ENCODE measurements at regions not wholly inside any gene's neighbourhood (a gene's known extent, or its start where the extent isn't known, plus 50 kb on each side); places are given as distances from the start of the nearest gene placed in this dataset.

GRCh38 chr15:95429345-95429744, 901.2 kb upstream of the NR2F2 start:
- Histone ChIP-seq H2BK5ac (ENCODE audit: low read length) (no peak overlapping the region), H4K5ac (ENCODE audit: low read length) (no peak overlapping the region), H2BK120ac (ENCODE audit: low read depth, low read length) (no peak overlapping the region), H2AK5ac (ENCODE audit: low read length) (no peak overlapping the region), H3K56ac (ENCODE audit: low read length) (no peak overlapping the region), H3K4ac (ENCODE audit: low read depth, low read length) (no peak overlapping the region), H3K4me1 (ENCODE audit: control insufficient read depth, low read depth, low read length) (no peaks in the 10 kb centered on the region), H3K23ac (ENCODE audit: low read length) (no peak overlapping the region), H3K9ac (ENCODE audit: low read length) (no peak overlapping the region), H3K79me2 (ENCODE audit: control insufficient read depth, insufficient read depth, low read length) (no peaks in the 10 kb centered on the region), H4K8ac (ENCODE audit: low read depth, low read length) (no peak overlapping the region), H3K27ac (ENCODE audit: low read depth, low read length) (no peak overlapping the region), H3K4me2 (ENCODE audit: low read length) (no peak overlapping the region), H3K36me3 (ENCODE audit: control insufficient read depth, insufficient read depth, low read length) (no peaks in the 10 kb centered on the region), H3K27me3 (ENCODE audit: insufficient read depth, low read length, poor library complexity) (no peaks in the 10 kb centered on the region), H3K4me3 (ENCODE audit: low read length) (no peak overlapping the region), H3K18ac (ENCODE audit: low read length) (no peak overlapping the region), H3K79me1 (ENCODE audit: low read length) (no peaks in the 10 kb centered on the region), H2BK15ac (replicated peaks; ENCODE audit: low read depth) (no peak overlapping the region)
- peak; percentile 62 for DNase-seq
- no CpG with 5 or more reads among the region's 4 CpGs for WGBS (ENCODE audit: extremely low coverage, insufficient coverage, low lambda C conversion rate)

DNA sequence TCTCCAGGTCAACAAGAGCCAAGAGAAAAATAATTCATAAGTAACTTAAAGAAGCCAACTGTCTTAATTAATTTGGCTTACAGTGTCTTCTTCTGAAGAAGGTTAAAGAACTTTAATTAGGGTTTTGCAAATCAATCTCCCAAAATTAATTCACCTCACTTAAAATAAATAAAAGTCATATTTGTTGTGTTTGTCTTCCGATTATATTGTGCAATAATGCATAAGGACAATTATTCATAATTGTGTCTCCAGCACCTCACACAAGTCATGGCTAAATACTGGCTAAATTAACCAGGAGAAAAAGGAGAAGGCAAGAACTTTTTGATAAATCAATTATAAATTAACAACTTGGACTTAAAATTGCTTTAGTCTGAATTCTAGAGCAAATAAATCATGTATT, 899.0 kb upstream of the NR2F2 start:
- DNase-seq = no peak
- H2BK15ac ChIP-seq (replicated peaks; ENCODE audit: low read depth) = no peak overlapping the region
- H3K27ac ChIP-seq (ENCODE audit: low read depth, low read length) = no peak overlapping the region
- H2AK5ac ChIP-seq (ENCODE audit: low read length) = no peak overlapping the region
- no peaks in the 10 kb centered on the region for H3K79me1 ChIP-seq (ENCODE audit: low read length)
- H4K8ac ChIP-seq (ENCODE audit: low read depth, low read length) = no peak overlapping the region
- no peak overlapping the region for H3K18ac ChIP-seq (ENCODE audit: low read length)
- no peak overlapping the region for H3K9ac ChIP-seq (ENCODE audit: low read length)
- H3K27me3 ChIP-seq (ENCODE audit: insufficient read depth, low read length, poor library complexity) = no peaks in the 10 kb centered on the region
- H3K4me2 ChIP-seq (ENCODE audit: low read length) = no peak overlapping the region
- no peak overlapping the region for H2BK120ac ChIP-seq (ENCODE audit: low read depth, low read length)
- no CpG with 5 or more reads among the region's 1 CpG for WGBS (ENCODE audit: extremely low coverage, insufficient coverage, low lambda C conversion rate)
- no peak overlapping the region for H2BK5ac ChIP-seq (ENCODE audit: low read length)
- H3K4me1 ChIP-seq (ENCODE audit: control insufficient read depth, low read depth, low read length) = no peaks in the 10 kb centered on the region
- H3K56ac ChIP-seq (ENCODE audit: low read length) = no peak overlapping the region
- no peaks in the 10 kb centered on the region for H3K36me3 ChIP-seq (ENCODE audit: control insufficient read depth, insufficient read depth, low read length)
- no peak overlapping the region for H3K23ac ChIP-seq (ENCODE audit: low read length)
- no peak overlapping the region for H3K4ac ChIP-seq (ENCODE audit: low read depth, low read length)
- H4K5ac ChIP-seq (ENCODE audit: low read length) = no peak overlapping the region
- no peak overlapping the region for H3K4me3 ChIP-seq (ENCODE audit: low read length)
- no peaks in the 10 kb centered on the region for H3K79me2 ChIP-seq (ENCODE audit: control insufficient read depth, insufficient read depth, low read length)

GRCh38 chr15:95432878-95433405, 897.6 kb upstream of the NR2F2 start:
- Histone ChIP-seq H3K4me2 (ENCODE audit: low read length) (no peak overlapping the region), H3K36me3 (ENCODE audit: control insufficient read depth, insufficient read depth, low read length) (no peaks in the 10 kb centered on the region), H4K8ac (ENCODE audit: low read depth, low read length) (no peak overlapping the region), H3K23ac (ENCODE audit: low read length) (no peak overlapping the region), H2BK5ac (ENCODE audit: low read length) (no peak overlapping the region), H3K27me3 (ENCODE audit: insufficient read depth, low read length, poor library complexity) (no peaks in the 10 kb centered on the region), H2BK120ac (ENCODE audit: low read depth, low read length) (no peak overlapping the region), H3K18ac (ENCODE audit: low read length) (no peak overlapping the region), H4K5ac (ENCODE audit: low read length) (no peak overlapping the region), H3K79me1 (ENCODE audit: low read length) (no peaks in the 10 kb centered on the region), H3K4me1 (ENCODE audit: control insufficient read depth, low read depth, low read length) (no peaks in the 10 kb centered on the region), H3K56ac (ENCODE audit: low read length) (no peak overlapping the region), H3K79me2 (ENCODE audit: control insufficient read depth, insufficient read depth, low read length) (no peaks in the 10 kb centered on the region), H3K9ac (ENCODE audit: low read length) (no peak overlapping the region), H3K4me3 (ENCODE audit: low read length) (no peak overlapping the region), H2AK5ac (ENCODE audit: low read length) (no peak overlapping the region), H2BK15ac (replicated peaks; ENCODE audit: low read depth) (no peak overlapping the region), H3K4ac (ENCODE audit: low read depth, low read length) (no peak overlapping the region), H3K27ac (ENCODE audit: low read depth, low read length) (no peak overlapping the region)
- no peak for DNase-seq
- WGBS (ENCODE audit: extremely low coverage, insufficient coverage, low lambda C conversion rate) = no CpG with 5 or more reads among the region's 2 CpGs

DNA sequence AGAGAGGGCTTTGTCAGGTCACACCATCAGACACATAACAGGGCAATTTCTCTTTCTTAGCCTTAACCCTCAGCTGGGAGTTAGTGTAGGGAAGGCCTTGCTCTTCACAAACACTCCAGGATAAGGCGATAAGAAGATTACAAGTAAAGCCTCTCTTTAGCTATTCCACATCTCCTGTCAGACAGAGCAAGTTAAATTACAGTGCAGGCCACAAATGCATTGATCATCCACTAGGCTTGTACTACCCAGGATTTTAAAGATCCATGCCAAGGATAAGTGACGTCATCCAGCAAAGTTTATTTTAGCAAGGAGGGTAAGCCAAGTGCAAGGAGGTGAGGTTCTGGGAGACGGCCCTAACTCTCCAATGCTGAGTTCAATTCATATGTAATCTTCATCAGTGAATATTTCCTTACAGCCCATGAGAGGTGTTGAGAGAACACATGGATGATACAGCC, 890.6 kb upstream of the NR2F2 start:
- Histone ChIP-seq H3K79me2 (ENCODE audit: control insufficient read depth, insufficient read depth, low read length) (no peaks in the 10 kb centered on the region), H3K27me3 (ENCODE audit: insufficient read depth, low read length, poor library complexity) (no peaks in the 10 kb centered on the region), H3K23ac (ENCODE audit: low read length) (no peak overlapping the region), H2BK15ac (replicated peaks; ENCODE audit: low read depth) (no peak overlapping the region), H3K4me1 (ENCODE audit: control insufficient read depth, low read depth, low read length) (no peaks in the 10 kb centered on the region), H3K27ac (ENCODE audit: low read depth, low read length) (no peak overlapping the region), H3K4me2 (ENCODE audit: low read length) (no peak overlapping the region), H2AK5ac (ENCODE audit: low read length) (no peak overlapping the region), H3K4ac (ENCODE audit: low read depth, low read length) (no peak overlapping the region), H2BK5ac (ENCODE audit: low read length) (no peak overlapping the region), H3K79me1 (ENCODE audit: low read length) (no peaks in the 10 kb centered on the region), H3K56ac (ENCODE audit: low read length) (no peak overlapping the region), H4K5ac (ENCODE audit: low read length) (no peak overlapping the region), H3K9ac (ENCODE audit: low read length) (no peak overlapping the region), H2BK120ac (ENCODE audit: low read depth, low read length) (no peak overlapping the region), H3K36me3 (ENCODE audit: control insufficient read depth, insufficient read depth, low read length) (no peaks in the 10 kb centered on the region), H3K4me3 (ENCODE audit: low read length) (no peak overlapping the region), H3K18ac (ENCODE audit: low read length) (no peak overlapping the region), H4K8ac (ENCODE audit: low read depth, low read length) (no peak overlapping the region)
- DNase-seq = peak; percentile 91
- WGBS (ENCODE audit: extremely low coverage, insufficient coverage, low lambda C conversion rate) = no CpG with 5 or more reads among the region's 3 CpGs

DNA sequence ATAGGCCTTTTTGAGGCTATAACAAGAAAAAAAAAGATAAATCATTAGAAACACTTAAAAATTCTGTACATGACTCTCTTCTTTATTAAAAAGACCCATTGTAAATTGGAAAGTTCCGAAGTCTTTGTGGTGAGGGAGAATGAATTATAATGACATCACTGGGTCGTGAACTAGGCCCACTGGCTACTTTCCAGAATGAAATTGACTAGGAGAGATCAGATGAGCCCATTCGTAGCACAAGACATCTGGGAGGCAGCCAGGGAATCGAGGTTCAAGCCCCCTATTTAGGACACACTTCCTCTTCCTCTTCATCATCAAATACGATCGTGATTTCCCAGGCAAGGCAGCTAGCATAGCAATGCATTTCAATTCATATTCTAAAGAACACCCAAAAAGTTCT, 889.8 kb upstream of the NR2F2 start:
- no peak overlapping the region for H3K27ac ChIP-seq (ENCODE audit: low read depth, low read length)
- WGBS (ENCODE audit: extremely low coverage, insufficient coverage, low lambda C conversion rate) = no CpG with 5 or more reads among the region's 6 CpGs
- no peak overlapping the region for H3K4ac ChIP-seq (ENCODE audit: low read depth, low read length)
- H3K18ac ChIP-seq (ENCODE audit: low read length) = no peak overlapping the region
- H3K4me1 ChIP-seq (ENCODE audit: control insufficient read depth, low read depth, low read length) = no peaks in the 10 kb centered on the region
- H2BK120ac ChIP-seq (ENCODE audit: low read depth, low read length) = no peak overlapping the region
- H3K36me3 ChIP-seq (ENCODE audit: control insufficient read depth, insufficient read depth, low read length) = no peaks in the 10 kb centered on the region
- no peak overlapping the region for H3K23ac ChIP-seq (ENCODE audit: low read length)
- H4K8ac ChIP-seq (ENCODE audit: low read depth, low read length) = no peak overlapping the region
- no peak overlapping the region for H3K56ac ChIP-seq (ENCODE audit: low read length)
- H3K79me2 ChIP-seq (ENCODE audit: control insufficient read depth, insufficient read depth, low read length) = no peaks in the 10 kb centered on the region
- H3K4me2 ChIP-seq (ENCODE audit: low read length) = no peak overlapping the region
- no peak overlapping the region for H2AK5ac ChIP-seq (ENCODE audit: low read length)
- H2BK15ac ChIP-seq (replicated peaks; ENCODE audit: low read depth) = no peak overlapping the region
- no peaks in the 10 kb centered on the region for H3K27me3 ChIP-seq (ENCODE audit: insufficient read depth, low read length, poor library complexity)
- H3K79me1 ChIP-seq (ENCODE audit: low read length) = no peaks in the 10 kb centered on the region
- no peak overlapping the region for H3K4me3 ChIP-seq (ENCODE audit: low read length)
- H3K9ac ChIP-seq (ENCODE audit: low read length) = no peak overlapping the region
- no peak overlapping the region for H4K5ac ChIP-seq (ENCODE audit: low read length)
- H2BK5ac ChIP-seq (ENCODE audit: low read length) = no peak overlapping the region
- no peak for DNase-seq

- H3K36me3 ChIP-seq (ENCODE audit: control insufficient read depth, insufficient read depth, low read length) = no peaks in the 10 kb centered on the region
- no peaks in the 10 kb centered on the region for H3K79me1 ChIP-seq (ENCODE audit: low read length)
- WGBS (ENCODE audit: extremely low coverage, insufficient coverage, low lambda C conversion rate) = no CpG with 5 or more reads among the region's 7 CpGs
Measured at GRCh38 chr15:95442107-95442719, 888.3 kb upstream of the NR2F2 start.

More at GRCh38 chr15:95442107-95442719, 888.3 kb upstream of the NR2F2 start:
- no peak overlapping the region for H2BK15ac ChIP-seq (replicated peaks; ENCODE audit: low read depth)
- H2BK5ac ChIP-seq (ENCODE audit: low read length) = no peak overlapping the region
- no peaks in the 10 kb centered on the region for H3K27me3 ChIP-seq (ENCODE audit: insufficient read depth, low read length, poor library complexity)
- no peaks in the 10 kb centered on the region for H3K4me1 ChIP-seq (ENCODE audit: control insufficient read depth, low read depth, low read length)
- H3K4ac ChIP-seq (ENCODE audit: low read depth, low read length) = no peak overlapping the region
- H3K18ac ChIP-seq (ENCODE audit: low read length) = no peak overlapping the region
- no peak overlapping the region for H3K9ac ChIP-seq (ENCODE audit: low read length)
- no peak overlapping the region for H3K4me2 ChIP-seq (ENCODE audit: low read length)
- no peak for DNase-seq
- no peak overlapping the region for H3K4me3 ChIP-seq (ENCODE audit: low read length)
- no peak overlapping the region for H3K23ac ChIP-seq (ENCODE audit: low read length)
- H2BK120ac ChIP-seq (ENCODE audit: low read depth, low read length) = no peak overlapping the region
- H4K5ac ChIP-seq (ENCODE audit: low read length) = no peak overlapping the region
- H3K27ac ChIP-seq (ENCODE audit: low read depth, low read length) = no peak overlapping the region
- H4K8ac ChIP-seq (ENCODE audit: low read depth, low read length) = no peak overlapping the region
- H3K79me2 ChIP-seq (ENCODE audit: control insufficient read depth, insufficient read depth, low read length) = no peaks in the 10 kb centered on the region
- no peak overlapping the region for H2AK5ac ChIP-seq (ENCODE audit: low read length)
- H3K56ac ChIP-seq (ENCODE audit: low read length) = no peak overlapping the region
